ENCODE measurements at regions not wholly inside any gene's neighbourhood (a gene's known extent, or its start where the extent isn't known, plus 50 kb on each side); places are given as distances from the start of the nearest gene placed in this dataset.

DNA sequence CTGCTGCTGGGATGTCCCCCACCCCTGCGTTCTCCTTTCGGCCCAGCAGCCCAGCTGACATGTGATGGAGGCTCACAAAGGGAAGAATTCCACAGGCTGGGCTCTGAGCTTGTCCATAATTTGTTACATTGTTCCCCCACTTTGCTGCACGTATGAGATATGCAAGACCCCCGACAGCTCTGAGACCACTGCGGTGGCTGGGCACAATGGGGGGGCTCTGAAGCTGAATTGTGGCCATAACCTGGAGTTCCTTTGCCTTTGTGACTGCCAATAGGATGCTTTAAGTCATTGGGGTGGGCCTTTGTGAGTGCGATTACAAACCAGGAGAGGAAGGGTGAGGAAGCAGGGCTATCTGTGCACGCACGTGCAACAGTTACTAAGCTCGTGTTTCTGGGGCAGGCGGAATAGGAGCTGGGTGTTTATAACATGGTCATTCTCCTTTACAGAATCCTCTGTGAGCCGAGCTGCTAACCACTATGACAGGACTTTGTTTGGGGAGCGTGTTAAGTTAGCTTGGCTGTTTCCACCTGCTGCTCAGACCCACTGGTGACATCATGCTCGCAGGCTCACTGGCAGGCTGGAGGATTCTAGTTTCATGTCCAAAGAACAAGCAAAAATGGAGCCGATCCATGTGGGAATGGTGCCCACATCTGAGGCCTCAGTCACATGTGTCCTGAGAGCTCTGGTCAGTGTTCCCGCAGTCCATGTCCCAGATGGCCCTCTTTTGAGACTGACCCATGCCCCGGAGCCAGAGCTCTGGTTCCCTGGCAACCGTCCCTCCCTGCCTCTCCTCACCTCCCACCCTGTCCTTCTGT lies 208.3 kb upstream of the SALL1 start:
- ChIA-PET POLR2A (no interaction called here), CTCF (interaction anchor here (1.1 kb wide), 1 partner anchor 52 kb away, joined by 3 read pairs; no protein-coding TSS in a partner anchor)
- TF ChIP-seq, protein P1, sequence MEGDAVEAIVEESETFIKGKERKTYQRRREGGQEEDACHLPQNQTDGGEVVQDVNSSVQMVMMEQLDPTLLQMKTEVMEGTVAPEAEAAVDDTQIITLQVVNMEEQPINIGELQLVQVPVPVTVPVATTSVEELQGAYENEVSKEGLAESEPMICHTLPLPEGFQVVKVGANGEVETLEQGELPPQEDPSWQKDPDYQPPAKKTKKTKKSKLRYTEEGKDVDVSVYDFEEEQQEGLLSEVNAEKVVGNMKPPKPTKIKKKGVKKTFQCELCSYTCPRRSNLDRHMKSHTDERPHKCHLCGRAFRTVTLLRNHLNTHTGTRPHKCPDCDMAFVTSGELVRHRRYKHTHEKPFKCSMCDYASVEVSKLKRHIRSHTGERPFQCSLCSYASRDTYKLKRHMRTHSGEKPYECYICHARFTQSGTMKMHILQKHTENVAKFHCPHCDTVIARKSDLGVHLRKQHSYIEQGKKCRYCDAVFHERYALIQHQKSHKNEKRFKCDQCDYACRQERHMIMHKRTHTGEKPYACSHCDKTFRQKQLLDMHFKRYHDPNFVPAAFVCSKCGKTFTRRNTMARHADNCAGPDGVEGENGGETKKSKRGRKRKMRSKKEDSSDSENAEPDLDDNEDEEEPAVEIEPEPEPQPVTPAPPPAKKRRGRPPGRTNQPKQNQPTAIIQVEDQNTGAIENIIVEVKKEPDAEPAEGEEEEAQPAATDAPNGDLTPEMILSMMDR (IDR thresholded peaks at IDR 0.05; ENCODE audit: control extremely low read depth, extremely low read depth, low read depth, missing control alignments) = no peak
- no peak for DNase-seq (ENCODE audit: extremely low spot score)

GRCh38 chr16:51357839-51358238 lies 206.8 kb upstream of the SALL1 start:
- ChIA-PET CTCF (no interaction called here), POLR2A (no interaction called here)
- TF ChIP-seq, protein P1 (IDR thresholded peaks at IDR 0.05; ENCODE audit: control extremely low read depth, extremely low read depth, low read depth, missing control alignments) = no peak
- no peak for DNase-seq (ENCODE audit: extremely low spot score)

GRCh38 chr16:51355875-51356274 lies 204.8 kb upstream of the SALL1 start:
- TF ChIP-seq, protein P1 (IDR thresholded peaks at IDR 0.05; ENCODE audit: control extremely low read depth, extremely low read depth, low read depth, missing control alignments) = no peak
- ChIA-PET CTCF (no interaction called here), POLR2A (no interaction called here)
- no peak for DNase-seq (ENCODE audit: extremely low spot score)

DNA sequence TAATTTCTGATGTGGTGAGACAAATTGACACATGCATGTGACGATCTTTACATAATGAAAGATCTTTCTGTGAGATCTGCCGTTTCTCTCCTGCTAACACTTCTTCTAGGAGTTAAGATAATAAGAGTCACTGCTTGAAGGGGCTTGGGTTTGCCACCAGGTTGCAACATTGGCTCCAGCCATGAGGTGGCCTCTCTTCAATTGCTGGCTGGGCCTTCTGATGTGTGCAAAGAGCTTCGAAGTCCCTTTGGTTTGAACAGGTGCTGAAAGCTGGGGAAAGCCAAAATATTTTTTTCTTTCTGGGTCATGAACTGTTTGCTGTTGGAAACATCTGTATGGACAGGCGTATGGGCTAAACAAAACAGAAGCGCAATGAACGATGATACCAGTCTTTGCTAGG lies 204.1 kb upstream of the SALL1 start:
- ChIA-PET CTCF (no interaction called here), POLR2A (no interaction called here)
- TF ChIP-seq, protein P1 (IDR thresholded peaks at IDR 0.05; ENCODE audit: control extremely low read depth, extremely low read depth, low read depth, missing control alignments) = no peak
- DNase-seq (ENCODE audit: extremely low spot score) = no peak

- no peak for DNase-seq (ENCODE audit: extremely low spot score)
- ChIA-PET POLR2A (no interaction called here), CTCF (no interaction called here)
- TF ChIP-seq, protein P1 (IDR thresholded peaks at IDR 0.05; ENCODE audit: control extremely low read depth, extremely low read depth, low read depth, missing control alignments) = no peak
Observed at GRCh38 chr16:51353055-51353454, 202.0 kb upstream of the SALL1 start.

DNA sequence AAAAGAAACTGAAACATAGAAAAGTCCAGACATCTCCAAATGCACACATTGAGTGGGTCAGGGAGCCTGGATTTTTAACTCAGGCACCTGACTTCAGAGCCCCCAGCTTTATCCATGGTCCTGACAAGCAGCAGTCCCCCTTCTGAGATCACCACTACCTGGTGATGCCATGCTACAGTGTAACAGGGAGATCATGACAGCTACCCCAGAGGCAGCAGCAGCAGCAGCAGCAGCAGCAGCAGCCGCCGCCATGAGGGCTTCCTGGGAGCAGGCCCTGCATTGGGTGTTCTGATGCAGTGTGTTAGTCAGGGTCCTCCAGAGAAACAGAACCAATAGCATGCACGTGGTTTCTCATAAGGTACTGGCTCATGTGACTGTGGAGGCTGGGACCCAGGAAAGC lies 198.6 kb upstream of the SALL1 start:
- ChIA-PET CTCF (no interaction called here), POLR2A (no interaction called here)
- TF ChIP-seq, protein P1 (IDR thresholded peaks at IDR 0.05; ENCODE audit: control extremely low read depth, extremely low read depth, low read depth, missing control alignments) = no peak
- no peak for DNase-seq (ENCODE audit: extremely low spot score)

All from GM10248 (cell line).